ENCODE measurements at regions not wholly inside any gene's neighbourhood (a gene's known extent, or its start where the extent isn't known, plus 50 kb on each side); places are given as distances from the start of the nearest gene placed in this dataset.

DNA sequence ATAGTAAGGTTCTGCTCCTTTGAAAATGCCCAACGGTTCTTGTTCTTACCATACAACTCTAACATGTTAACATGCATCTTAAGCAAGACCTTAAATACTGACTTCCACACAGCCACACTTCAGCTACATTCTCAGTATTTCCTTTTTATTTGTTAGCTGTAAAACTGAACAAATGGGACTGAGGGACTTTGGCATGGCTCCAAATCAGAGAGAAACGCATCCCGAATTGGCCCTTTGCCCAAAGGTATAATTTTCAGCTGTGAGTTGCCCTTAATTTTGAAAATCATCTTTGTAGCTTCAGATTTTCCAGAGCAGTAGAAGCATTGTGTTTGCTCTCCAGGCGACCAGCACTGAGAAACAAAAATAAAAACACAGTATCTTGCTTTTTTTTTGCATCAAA, 56.4 kb downstream of the NEUROD6 start:
- DNase-seq: no peak

DNA sequence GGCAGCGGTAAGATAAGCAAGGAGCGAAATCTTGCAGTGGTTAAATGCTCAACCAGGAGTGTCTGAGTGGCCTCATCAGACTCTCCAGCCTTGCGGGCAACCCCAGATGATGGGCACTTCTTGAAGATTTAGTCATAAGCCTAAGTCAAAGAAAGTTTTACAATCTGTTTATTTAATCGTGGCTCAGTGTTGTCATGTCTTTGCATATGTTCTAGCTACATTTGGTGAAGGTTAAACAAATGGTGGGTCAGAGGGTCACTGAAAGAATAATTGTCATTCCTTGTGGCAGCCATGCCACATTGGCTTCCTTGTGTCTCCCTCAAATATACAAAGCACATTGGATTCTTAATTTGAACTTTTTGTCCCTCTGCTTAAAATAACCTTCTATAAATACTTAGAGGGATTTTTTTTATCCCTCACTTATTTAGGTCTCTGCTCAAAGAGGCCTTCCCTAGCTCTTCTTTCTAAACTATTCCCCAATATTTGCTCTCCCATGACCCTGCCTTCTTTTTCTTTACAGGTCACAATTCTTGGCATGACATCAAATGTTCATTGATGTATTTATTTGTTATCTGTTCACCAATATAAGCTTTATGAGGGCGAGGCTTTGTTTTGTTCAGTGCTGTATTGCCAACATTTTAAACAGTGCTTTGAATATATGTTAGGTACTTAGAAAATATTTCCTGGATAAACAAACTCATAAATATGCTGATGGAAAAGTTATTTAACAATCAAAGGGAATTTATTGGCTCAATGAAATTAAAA, 68.7 kb downstream of the NEUROD6 start:
- DNase-seq: no peak

DNA sequence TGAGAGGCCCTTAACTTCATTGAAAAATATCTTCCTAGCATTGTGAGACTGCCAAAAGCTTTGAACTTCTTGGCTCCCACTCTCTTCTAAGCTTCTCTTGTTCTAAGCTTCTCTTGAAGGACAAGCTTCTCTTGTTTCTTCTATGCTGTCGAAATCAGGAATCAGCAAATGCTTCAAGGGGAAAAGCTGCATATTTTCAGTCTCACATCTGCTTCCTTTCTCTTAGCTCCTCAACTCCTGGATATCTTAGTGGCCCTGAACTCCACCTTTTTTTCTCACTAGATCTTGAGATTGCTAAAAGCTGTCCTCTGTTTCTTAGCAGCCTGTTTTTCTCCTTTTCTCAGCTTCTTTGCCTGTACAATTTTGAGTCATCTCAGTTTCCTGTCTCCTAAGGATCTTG, 73.0 kb downstream of the NEUROD6 start:
- DNase-seq: no peak

DNA sequence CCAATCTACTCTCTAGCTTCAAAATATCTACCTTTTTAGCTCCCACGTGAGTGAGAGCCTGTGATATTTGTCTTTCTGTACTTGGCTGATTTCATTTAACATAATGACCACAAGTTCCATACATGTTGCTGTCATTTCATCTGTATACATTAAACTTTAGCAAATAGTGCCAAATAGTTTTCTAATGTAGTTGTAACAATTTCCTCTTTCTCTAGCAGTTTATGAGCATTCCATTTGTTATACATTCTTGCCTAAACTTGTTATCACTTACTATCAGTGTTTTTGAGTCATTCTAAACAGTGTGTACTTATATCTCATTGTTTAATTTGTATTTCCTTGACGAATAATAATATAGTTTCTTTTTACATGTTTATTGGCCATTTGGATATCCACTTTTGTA, 77.2 kb downstream of the NEUROD6 start:
- DNase-seq: no peak

DNA sequence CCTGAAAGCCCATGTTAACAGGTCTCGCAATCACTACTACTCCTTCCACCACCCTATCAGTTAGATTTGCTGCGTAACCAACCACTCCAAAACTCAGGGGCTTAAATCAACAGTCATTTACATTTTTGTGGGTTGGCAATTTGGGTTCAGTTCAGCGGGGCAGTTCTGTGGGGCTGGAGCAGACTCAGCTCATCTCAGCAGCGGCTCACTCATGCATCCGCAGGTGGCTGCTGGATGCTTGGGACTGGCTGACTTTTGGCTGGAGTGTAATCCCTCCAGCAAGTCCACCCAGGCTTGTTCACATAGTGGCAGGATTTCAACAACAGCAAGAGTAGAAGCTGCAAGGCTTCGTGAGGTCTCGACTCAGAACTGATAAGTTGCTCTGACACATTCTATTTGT, 79.2 kb downstream of the NEUROD6 start:
- DNase-seq: no peak

DNA sequence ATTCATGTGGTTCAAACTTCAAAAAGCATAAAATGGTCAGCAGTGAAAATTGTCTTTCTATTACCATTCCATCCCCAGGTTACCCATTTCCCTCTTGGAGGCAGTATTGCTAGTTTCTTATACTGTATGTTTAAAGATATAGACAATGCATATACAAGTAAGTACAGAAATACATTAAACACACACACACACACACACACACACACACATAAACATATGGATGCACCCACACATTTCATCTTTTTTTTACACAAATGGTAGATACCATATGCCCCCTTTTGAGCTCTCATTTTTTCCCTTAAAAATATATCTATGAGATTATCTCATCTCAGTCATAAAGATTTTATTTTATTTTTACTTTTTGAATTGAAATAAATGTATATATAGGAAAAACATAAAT, 79.7 kb downstream of the NEUROD6 start:
- DNase-seq: no peak

DNA sequence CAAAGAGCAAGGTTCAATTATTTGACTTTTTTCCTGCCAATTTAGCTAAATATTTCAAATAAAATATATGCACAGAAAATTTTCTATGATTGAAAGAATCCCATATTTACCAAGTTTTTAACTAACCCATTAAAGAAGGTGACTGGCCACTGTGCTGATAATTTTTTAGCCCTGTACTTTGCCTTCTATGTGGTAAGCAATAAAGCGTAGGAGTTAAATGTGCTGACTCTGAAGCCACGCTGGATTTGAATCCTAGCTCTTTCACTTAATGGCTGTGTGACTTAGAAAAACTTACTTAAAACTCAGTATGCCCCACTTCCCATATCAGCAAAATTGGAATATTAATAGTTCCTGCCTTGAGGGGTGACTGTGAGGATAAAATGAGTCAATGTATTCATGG, 82.1 kb downstream of the NEUROD6 start:
- DNase-seq: no peak

DNA sequence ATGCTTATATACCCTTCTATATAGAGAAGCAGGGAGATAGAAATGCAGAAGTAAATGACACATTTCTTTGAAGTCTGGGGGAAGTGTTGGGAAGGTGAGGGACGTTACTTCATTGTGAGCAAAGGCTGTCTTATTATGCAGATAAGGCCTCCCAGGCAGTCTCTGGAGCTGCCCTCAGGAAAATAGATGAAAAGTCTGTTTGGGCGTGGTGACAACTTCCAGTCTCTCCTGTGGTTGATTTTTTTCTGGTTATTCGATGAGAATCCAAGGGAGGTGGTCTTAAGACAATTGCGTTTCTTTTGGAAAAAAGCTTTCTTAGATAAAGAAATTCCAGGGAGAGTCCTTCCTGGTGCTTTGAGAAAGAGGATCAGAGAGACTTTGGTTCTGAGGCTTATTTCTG, 84.0 kb downstream of the NEUROD6 start:
- DNase-seq: no peak

DNA sequence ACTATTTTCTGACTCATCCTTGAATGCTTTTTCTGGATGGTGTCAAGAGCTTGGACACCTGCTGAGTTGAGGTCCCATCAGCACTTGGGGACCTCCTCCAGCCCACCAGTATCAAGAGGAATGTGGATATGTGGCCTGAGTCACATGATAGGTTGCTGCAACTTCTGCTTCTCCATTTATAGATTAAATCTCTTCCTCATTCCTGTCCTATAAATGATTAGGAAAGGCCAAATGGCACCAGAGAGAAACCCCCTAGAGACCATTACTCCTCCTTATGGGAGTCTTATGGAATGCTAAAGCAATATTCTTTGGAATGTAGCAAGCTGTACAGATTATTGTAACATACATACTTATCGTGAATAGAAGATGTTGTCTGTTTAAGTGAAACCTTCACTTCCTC, 85.6 kb downstream of the NEUROD6 start:
- DNase-seq: no peak

DNA sequence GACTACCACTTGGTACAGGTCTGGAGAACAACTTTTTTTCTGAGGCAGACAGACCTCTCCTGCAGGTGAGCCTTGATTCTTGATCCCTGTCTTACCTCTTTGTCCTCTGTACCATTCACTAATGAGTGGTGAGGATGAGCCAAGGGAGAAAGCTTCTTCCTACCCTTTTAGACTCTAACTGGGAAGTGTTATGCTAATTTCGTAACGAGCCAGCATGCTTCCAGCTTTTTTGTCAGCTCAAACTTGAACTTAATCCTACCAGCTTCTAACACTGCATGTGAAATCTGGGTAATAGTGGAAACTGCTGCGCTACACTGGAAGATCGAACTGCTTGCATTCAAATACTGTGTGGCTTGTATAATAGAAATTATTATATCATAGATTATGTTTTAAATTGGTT, 87.0 kb downstream of the NEUROD6 start:
- DNase-seq: no peak

DNA sequence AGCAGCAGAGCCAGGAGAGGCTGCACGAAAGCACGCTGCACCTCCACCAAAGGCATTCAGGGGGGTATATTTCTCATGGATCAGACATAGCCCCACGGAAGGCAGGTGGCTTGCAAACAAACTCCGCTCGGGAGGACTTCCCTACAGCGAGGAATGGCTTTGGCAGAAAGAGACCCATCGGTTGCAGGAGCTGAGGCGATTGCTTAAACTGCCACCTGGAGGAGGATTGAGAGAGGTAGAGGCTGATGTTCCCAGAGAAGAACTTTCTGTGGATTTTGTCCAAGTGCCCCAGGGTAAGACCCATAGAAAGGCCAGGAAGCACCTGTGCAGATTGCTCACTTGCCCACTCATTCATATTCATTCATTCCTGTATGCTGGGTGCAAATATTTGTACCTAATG, 89.1 kb downstream of the NEUROD6 start:
- no peak for DNase-seq

DNA sequence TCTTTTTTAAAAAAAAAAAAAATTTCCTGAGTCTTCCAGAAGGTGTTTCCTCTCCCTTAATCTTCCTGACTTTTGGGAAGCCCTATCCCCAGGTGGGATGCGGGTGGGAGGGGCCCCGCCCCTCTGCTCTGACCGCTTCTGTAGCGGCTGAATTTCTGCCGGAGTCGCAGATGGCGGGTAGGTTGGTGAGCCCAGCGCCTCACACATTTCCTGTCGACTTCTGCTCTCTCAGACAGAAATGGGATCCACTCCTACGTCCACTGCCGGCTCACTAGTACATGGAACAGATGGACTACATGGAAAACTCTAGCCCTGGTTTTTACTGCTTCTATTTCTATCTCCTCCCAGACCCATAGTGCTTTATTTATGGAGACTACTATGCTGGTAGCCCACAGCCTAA, 90.9 kb downstream of the NEUROD6 start:
- DNase-seq: no peak

DNA sequence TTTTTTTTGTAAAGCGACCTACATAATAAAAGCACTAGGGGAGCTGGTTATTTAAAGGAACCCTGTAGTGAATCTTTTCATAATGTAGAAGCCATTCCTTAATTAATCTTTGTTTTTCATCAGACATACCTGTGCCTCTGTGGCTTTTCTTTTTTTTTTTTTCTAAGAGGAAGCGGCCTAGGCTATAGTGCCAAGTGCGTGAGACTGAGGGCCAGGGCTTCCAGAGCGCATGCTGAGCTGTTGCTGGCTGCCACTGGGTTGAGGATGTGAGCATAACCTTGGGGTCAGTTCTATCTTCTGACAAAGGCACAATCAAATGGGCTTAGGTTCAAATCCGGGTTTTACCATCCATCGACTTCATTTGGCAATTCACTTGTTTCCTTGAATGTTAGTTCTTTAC, 103.7 kb downstream of the NEUROD6 start:
- DNase-seq: no peak

DNA sequence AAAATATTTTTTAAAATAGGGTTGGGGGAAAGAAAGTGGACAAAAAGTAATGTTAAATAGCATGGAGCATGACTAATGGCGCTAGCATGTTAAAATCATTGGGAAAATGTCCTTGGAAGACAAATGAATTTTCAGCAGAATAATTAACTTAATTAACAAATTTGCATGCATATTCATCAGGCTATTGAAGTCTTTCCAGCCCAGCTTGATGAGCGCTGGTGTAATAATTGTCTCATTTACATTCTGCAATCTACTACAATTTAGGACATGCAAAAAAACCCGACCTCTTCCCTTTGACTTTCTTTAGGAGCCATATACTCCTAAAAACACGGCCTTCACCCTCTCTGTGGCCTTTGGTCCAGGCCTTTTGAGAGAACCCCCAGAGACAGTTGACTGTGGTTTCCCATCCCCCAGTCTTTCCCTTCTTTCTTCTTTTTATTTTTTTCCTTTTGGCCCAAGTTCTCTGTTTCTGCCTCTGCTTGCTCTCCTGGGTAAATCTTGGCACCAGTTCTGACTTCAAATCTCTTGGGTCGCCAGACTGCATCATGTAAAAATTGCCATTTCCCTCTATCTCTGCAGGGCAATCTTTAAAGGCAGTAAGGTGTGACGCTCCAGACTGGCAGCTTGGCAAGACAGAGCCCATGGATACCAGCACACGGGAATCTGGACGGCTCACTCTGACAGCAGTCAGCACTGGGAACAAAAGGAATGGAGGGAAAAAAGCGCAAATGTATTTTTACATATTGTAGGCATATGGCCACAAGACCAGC, 105.5 kb downstream of the NEUROD6 start:
- DNase-seq: no peak

DNA sequence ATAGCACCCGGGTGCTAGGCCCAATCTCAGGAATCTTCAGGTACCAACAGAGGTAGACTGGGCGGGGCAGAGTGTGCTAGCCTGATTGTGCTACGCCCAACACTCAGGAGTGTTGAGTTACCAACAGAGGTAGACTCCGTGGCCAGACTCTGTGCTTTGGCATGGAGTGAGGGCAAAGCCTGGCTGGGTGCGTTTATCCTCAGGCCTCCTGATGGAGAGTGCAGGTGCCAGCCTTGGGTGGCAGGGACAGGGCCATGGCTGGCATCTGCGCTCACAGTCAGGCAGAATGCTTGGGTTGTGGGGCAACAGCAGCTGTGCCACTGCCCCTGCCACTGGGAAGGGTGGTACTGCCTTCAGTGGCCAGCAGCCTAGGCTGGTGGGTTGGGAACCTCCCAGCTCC, 111.6 kb downstream of the NEUROD6 start:
- DNase-seq: no peak

DNA sequence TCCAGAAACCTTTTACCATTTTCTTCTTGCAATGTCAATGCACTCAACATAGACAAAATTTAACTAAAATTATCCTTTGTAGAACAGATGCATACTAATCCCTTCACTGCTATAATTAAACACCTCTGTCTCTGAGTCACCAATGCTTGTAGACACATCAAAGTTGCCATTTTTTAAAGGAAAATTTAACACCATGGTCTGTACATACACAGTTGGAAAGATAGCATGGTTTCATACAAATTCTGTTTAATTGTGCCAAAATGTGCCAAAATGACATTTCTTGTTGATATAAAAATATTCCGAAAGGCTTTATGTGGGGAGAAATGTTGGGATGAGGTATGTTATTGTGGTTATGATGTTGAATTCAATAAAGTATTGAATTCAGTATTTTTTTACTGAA, 125.8 kb downstream of the NEUROD6 start:
- no peak for DNase-seq

DNA sequence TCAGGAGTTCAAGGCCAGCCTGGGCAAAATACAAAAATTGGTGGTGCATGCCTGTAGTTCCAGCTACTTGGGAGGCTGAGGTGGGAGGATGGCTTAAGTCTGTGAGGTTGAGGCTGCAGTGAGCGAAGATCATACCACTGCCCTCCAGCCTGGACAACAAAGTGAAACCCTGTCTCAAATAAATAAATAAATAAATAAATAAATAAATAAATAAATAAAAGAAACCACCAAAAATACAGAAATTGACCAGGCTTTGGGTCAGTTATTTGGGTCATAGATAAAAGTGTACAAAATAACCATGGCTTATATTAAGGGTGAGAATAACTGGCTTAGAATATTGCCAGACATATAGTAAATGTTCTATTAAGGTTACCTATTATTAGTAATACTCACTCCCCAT, 129.2 kb downstream of the NEUROD6 start:
- no peak for DNase-seq

DNA sequence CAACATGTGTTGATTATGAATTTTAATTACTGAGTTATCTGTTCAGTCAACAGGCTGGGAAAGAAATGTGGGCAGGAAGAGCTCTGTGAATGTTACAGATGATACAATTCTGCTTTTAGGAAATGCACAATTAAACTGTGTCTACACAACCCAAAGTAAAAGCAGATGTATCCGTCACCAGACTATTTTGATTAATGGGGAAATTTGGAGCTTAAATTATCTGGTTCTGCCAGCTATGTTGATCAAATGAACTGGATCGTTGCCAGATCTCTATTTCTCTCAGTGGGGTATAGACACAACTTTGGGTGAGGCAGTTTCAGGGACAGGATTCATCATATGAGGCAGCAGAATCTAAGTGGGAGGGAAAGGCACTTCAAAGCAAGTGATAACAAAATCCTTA, 136.5 kb downstream of the NEUROD6 start:
- DNase-seq: no peak

DNA sequence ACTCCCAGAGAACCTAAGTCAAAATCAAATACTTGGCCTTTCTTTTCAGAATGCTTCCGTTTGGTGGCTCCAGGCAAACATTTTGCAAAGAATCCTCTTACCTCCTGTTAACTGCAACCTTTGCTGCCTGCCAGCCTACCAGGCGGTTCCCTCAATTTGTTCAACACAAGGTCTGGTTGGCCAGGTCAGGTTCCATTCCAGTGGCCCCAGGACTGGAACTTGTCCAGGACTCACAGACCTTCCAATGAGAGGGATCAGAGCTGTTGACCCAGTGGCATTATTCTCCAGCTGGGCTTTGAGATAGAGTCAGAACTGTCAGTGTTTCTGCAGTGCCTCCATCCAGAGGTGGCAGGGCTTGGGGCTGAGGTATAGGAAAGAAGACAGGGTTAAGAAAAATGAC, 137.0 kb downstream of the NEUROD6 start:
- no peak for DNase-seq

DNA sequence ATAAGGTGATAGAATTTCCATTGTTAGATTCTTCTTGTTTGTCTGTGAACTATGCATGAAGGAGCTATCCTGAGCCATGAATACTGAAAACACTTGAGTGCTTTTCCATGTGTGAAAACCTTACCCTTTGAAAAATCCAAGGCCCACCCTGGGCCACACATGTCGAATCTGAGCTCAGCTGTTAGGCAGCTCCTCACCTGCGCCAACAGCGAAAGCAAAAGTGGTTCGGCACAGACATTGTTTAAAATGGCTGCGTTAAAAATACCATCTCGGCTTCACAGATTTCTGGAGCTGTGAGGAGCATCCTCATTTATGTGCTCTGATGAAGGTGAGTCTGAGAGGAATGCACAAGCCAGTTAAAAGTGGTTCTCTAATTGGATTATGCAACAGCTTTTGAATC, 137.7 kb downstream of the NEUROD6 start:
- no peak for DNase-seq

DNA sequence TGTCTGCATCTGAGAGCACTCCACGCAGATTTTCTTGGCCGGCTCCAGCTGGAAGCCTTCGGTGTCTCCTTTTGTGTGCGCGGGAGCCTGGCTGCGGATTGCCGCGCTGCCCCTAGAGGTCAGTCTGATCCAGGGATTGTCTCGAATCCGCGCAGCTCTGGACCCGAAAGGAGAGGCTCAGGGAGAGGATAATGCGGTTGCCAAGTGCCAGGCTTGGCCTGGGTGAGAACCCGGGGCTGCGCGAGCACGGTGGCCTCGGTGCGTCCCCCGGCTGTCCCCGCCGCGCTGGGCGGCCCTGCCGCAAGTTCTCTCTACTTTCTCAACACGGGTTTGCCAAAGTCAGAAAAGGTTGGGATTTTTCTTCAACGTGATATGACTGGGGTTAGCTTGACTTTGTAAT, 140.9 kb downstream of the ADCYAP1R1 start:
- peak; percentile 21 for DNase-seq

DNA sequence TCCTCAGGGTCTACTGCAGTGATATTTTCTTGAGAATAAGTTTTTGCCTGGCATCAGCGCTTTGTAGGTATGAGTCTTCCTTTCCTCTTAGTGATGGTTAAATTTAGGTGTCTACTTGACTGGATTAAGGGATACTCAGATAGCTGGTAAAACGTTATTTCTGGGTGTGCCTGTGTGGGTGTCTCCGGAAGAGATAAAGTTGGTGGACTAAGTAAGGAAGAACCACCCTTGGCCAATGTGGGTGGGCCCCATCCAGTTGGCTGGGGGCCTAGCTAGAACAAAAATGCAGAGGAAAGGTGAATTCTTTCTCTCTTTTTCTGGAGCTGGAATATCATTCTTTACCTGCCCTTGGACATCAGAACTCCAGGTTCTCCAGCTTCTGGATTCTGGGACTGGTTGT, 138.8 kb downstream of the ADCYAP1R1 start:
- no peak for DNase-seq

DNA sequence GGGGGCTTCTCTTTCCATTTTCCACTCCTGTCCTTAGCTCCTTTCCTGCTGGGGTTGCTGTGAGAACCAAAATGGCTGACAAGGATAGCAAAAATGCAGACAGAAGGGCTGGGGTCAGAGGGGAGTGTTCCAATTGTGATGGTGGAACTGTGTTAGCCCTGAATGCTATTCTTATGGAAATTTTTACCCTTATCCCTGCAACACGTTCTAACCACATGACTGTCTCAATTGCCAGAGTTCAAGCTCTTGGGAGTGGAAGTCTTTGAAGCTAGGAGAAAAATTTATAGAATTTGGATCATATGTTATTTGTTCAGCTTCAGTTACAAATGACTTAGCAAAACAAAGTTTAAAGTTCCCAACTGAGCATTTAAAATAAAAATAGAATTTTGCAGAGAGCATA, 134.1 kb downstream of the ADCYAP1R1 start:
- no peak for DNase-seq

DNA sequence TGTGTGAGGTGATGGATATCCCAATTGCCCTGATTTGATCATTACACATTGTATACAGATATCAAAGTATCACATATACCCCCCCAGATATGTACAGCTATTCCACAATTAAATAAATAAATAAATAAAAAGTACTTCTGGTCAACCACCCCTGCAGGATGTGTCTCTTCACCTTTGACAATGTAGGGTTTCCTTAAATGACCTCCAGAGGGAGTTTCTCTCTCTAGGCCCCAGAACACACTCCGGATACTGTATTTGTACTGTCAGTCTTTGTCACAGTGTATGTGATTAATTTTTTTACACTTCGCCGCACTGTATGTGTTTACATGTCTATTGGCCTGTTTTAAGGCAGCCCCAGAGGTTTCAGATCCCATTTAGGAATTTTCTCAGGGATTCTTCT, 123.6 kb downstream of the ADCYAP1R1 start:
- DNase-seq: no peak

DNA sequence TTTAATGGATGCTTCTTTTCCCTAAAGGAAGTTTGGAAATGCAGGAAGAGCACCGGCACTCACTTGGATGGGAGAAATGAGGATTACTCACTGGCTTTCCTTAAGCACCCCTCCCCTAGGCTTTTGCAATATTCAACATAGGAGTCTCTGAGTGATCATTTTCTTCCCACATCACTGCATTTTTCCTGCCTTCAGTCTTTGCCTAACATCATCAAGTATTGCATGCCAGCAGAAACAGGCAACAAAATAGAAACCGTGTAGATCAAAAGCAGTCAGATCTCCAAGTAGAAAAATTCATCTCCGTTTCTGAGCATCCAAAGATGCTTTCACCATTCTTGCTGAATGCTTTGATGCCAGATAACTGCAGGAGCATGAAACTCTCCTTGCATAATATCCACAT, 119.9 kb downstream of the ADCYAP1R1 start:
- no peak for DNase-seq
